Esophagus muscularis mucosa (tissue), 4 donors: ENCODE measurements at regions not wholly inside any gene's neighbourhood (a gene's known extent, or its start where the extent isn't known, plus 50 kb on each side); places are given as distances from the start of the nearest gene placed in this dataset.

ENCODE experiments used
- DNase-seq: peaks from one replicate; pipeline ENCODE4 v3.0.0-alpha.2; 2017; ENCODE audit errors: extremely low spot score
- H3K27ac ChIP-seq, 4 donors: fragments of 200-600 bp; sonication (generic); replicated peaks in 1 of 4; 1 replicate in 3 of 4; 2 replicates in 1 of 4; pipeline ENCODE4 v1.5.1; 2016 to 2019; ENCODE audit warnings: mild to moderate bottlenecking in 1 of 4
- H3K27me3 ChIP-seq, 4 donors: fragments of 200-600 bp; sonication (generic); one replicate each; pipeline versions ENCODE4 v1.5.1 to v1.6.0; 2016 to 2019
- H3K36me3 ChIP-seq, 4 donors: fragments of 200-600 bp; sonication (generic); one replicate each; pipeline ENCODE4 v1.5.1; 2016 to 2019
- H3K4me1 ChIP-seq, 4 donors: fragments of 200-600 bp; sonication (generic); one replicate each; pipeline ENCODE4 v1.5.1; 2016 to 2019
- H3K4me3 ChIP-seq, 4 donors: fragments of 200-600 bp; sonication (generic); 1 replicate in 2 of 4; 2 replicates in 2 of 4; pipeline ENCODE4 v1.5.1; 2016 to 2019; ENCODE audit warnings: mild to moderate bottlenecking in 4 of 4, moderate library complexity in 1 of 4
- H3K9me3 ChIP-seq, 4 donors: fragments of 200-600 bp; sonication (generic); 1 replicate in 3 of 4; 2 replicates in 1 of 4; pipeline ENCODE4 v1.5.1; 2016 to 2019
- EP300 ChIP-seq: sonication (generic); formaldehyde crosslinking; IDR thresholded peaks from one replicate; pipeline ENCODE4 v1.6.1; 2017; ENCODE audit warnings: antibody characterized with exemption
- POLR2A ChIP-seq: fragments of 450-650 bp; IDR thresholded peaks from one replicate; pipeline ENCODE4 v1.6.1; 2017; ENCODE audit warnings: antibody characterized with exemption, moderate library complexity, mild to moderate bottlenecking, low read depth
- POLR2AphosphoS5 ChIP-seq, 2 donors: sonication (generic); formaldehyde crosslinking; IDR thresholded peaks; one replicate each; pipeline ENCODE4 v1.6.1; 2017; ENCODE audit warnings: antibody characterized with exemption in 2 of 2
- whole genome bisulfite sequencing: methylation state at CpG from one replicate; pipeline ENCODE4 v1.1.5; 2018; 5-methylcytosine and 5-hydroxymethylcytosine counted together
- intact Hi-C: fragments of 100-400 bp; cut with DNase I; formaldehyde crosslinking; loops from one replicate; pipeline ENCODE4 v1.15.1; 2023
- TF ChIP-seq, protein P1 (sequence below), 3 experiments: fragments of 200-600 bp in 2 of 3; fragments of 450-650 bp in 1 of 3; sonication (generic) in 2 of 3; IDR thresholded peaks; one replicate each; pipeline ENCODE4 v1.5.1; 2017 to 2019; ENCODE audit warnings: antibody characterized with exemption in 3 of 3, mild to moderate bottlenecking in 2 of 3, moderate library complexity in 1 of 3

DNA sequence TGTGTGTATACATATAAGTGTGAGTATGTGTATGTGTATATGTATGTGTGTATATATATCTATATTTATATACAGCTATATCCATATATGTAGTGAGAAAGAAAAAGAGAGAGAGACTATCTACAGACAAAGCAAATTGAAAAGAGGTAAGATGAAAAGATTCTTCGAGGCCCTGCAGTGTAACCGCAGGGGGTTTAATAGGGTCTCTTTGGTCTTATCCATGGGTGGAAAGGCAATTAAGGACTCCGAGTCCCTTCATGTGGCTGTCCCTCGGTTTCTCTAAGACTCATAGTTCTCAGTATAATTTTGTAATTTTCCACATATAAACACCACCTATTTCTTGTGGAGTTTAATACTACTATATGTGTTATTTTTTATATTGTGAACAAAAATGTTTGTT lies 50.6 kb upstream of the JAZF1 start:
- WGBS: 94% methylated on average over 4 of the region's 4 CpGs
- Histone ChIP-seq H3K27me3 (no peaks in the 10 kb centered on the region), H3K9me3 (no peaks in the 10 kb centered on the region), H3K36me3 (no peaks in the 10 kb centered on the region), H3K4me1 (no peaks in the 10 kb centered on the region), H3K4me3 (no peak overlapping the region), H3K27ac (no peak overlapping the region)
- DNase-seq: no peak
- intact Hi-C loops: no loop called here
- no peak for TF ChIP-seq EP300
- TF ChIP-seq POLR2A: no peak
- TF ChIP-seq, protein P1, sequence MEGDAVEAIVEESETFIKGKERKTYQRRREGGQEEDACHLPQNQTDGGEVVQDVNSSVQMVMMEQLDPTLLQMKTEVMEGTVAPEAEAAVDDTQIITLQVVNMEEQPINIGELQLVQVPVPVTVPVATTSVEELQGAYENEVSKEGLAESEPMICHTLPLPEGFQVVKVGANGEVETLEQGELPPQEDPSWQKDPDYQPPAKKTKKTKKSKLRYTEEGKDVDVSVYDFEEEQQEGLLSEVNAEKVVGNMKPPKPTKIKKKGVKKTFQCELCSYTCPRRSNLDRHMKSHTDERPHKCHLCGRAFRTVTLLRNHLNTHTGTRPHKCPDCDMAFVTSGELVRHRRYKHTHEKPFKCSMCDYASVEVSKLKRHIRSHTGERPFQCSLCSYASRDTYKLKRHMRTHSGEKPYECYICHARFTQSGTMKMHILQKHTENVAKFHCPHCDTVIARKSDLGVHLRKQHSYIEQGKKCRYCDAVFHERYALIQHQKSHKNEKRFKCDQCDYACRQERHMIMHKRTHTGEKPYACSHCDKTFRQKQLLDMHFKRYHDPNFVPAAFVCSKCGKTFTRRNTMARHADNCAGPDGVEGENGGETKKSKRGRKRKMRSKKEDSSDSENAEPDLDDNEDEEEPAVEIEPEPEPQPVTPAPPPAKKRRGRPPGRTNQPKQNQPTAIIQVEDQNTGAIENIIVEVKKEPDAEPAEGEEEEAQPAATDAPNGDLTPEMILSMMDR (IDR thresholded peaks at IDR 0.05): no peak
- no peak for TF ChIP-seq POLR2AphosphoS5 (IDR thresholded peaks at IDR 0.05)

- 85% methylated on average over 4 of the region's 4 CpGs for WGBS
Measured at GRCh38 chr7:28236560-28236959, 56.0 kb upstream of the JAZF1 start.

GRCh38 chr7:28237363-28237762 lies 56.8 kb upstream of the JAZF1 start:
- H3K36me3 ChIP-seq: no peaks in the 10 kb centered on the region
- H3K4me3 ChIP-seq: no peak overlapping the region
- 64% methylated on average over 5 of the region's 5 CpGs for WGBS
- H3K9me3 ChIP-seq: no peaks in the 10 kb centered on the region
- DNase-seq: no peak
- H3K4me1 ChIP-seq: no peaks in the 10 kb centered on the region
- no peaks in the 10 kb centered on the region for H3K27me3 ChIP-seq
- intact Hi-C loops: no loop called here
- TF ChIP-seq EP300: no peak
- TF ChIP-seq POLR2AphosphoS5 (IDR thresholded peaks at IDR 0.05): no peak
- TF ChIP-seq POLR2A: no peak
- TF ChIP-seq, protein P1 (IDR thresholded peaks at IDR 0.05): no peak
- H3K27ac ChIP-seq: no peak overlapping the region

More at GRCh38 chr7:28236560-28236959, 56.0 kb upstream of the JAZF1 start:
- Histone ChIP-seq H3K9me3 (no peaks in the 10 kb centered on the region), H3K4me3 (no peak overlapping the region), H3K27me3 (no peaks in the 10 kb centered on the region), H3K27ac (no peak overlapping the region), H3K4me1 (no peaks in the 10 kb centered on the region), H3K36me3 (no peaks in the 10 kb centered on the region)
- TF ChIP-seq, protein P1 (IDR thresholded peaks at IDR 0.05): no peak
- TF ChIP-seq POLR2AphosphoS5 (IDR thresholded peaks at IDR 0.05): no peak
- TF ChIP-seq POLR2A: no peak
- TF ChIP-seq EP300: no peak
- intact Hi-C loops: no loop called here
- DNase-seq: no peak

DNA sequence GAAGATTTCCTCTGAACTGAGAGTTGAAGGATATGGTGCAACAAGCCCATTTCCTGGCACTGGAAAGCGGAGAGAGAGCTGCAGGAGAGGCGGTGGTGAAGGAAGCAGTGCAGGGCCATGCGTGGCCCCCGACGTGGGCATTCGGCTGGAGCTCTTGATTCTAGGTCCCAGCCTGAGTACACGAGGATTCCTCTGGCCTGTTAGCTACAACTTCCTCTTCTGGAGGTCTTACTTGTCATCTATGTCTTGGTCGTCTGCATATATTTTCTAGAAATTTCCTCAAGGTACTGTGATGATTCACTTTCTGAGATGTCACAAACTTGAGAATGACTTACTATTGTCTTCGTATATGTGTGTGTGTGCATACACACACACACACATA lies 59.2 kb upstream of the JAZF1 start:
- TF ChIP-seq, protein P1 (IDR thresholded peaks at IDR 0.05): no peak
- TF ChIP-seq POLR2A (no peak), POLR2AphosphoS5 (IDR thresholded peaks at IDR 0.05) (no peak), EP300 (no peak)
- no peak overlapping the region for H3K27ac ChIP-seq

GRCh38 chr7:28240481-28240880 lies 59.9 kb upstream of the JAZF1 start:
- Histone ChIP-seq H3K36me3 (no peaks in the 10 kb centered on the region), H3K9me3 (no peaks in the 10 kb centered on the region), H3K4me1 (no peaks in the 10 kb centered on the region), H3K27ac (no peak overlapping the region), H3K4me3 (no peak overlapping the region), H3K27me3 (no peaks in the 10 kb centered on the region)
- TF ChIP-seq, protein P1 (IDR thresholded peaks at IDR 0.05): no peak
- TF ChIP-seq EP300 (no peak), POLR2AphosphoS5 (IDR thresholded peaks at IDR 0.05) (no peak), POLR2A (no peak)
- WGBS: 84% methylated on average over 5 of the region's 5 CpGs
- intact Hi-C loops: no loop called here
- DNase-seq: no peak

More for the DNA sequence above, 59.2 kb upstream of the JAZF1 start:
- H3K36me3 ChIP-seq: no peaks in the 10 kb centered on the region
- intact Hi-C loops: no loop called here
- no peak for DNase-seq
- no peaks in the 10 kb centered on the region for H3K27me3 ChIP-seq
- 84% methylated on average over 9 of the region's 9 CpGs for WGBS
- no peak overlapping the region for H3K4me3 ChIP-seq
- no peaks in the 10 kb centered on the region for H3K4me1 ChIP-seq
- H3K9me3 ChIP-seq: no peaks in the 10 kb centered on the region
